ENCODE measurements at regions not wholly inside any gene's neighbourhood (a gene's known extent, or its start where the extent isn't known, plus 50 kb on each side); places are given as distances from the start of the nearest gene placed in this dataset.

- Histone ChIP-seq H3K18ac (ENCODE audit: extremely low read depth, low read length) (no peak overlapping the region), H2BK12ac (ENCODE audit: low read depth, low read length) (no peak overlapping the region), H3K23ac (ENCODE audit: insufficient read length) (no peak overlapping the region), H3K79me1 (ENCODE audit: low read depth, low read length) (no peaks in the 10 kb centered on the region), H2BK5ac (ENCODE audit: low read depth, low read length) (no peak overlapping the region), H3K23me2 (ENCODE audit: low read depth, low read length) (no peaks in the 10 kb centered on the region), H3K14ac (ENCODE audit: insufficient read length) (no peak overlapping the region), H3K79me2 (ENCODE audit: control insufficient read depth in 1 of 2, insufficient read depth in 2 of 2, low read length in 2 of 2) (no peaks in the 10 kb centered on the region), H2BK120ac (replicated peaks; ENCODE audit: low read depth, low read length) (no peak overlapping the region), H3K4me2 (ENCODE audit: insufficient read depth in 1 of 2, low read depth in 2 of 2, low read length in 2 of 2) (no peak overlapping the region), H2BK20ac (ENCODE audit: low read length) (no peak overlapping the region), H3K9ac (replicated peaks in 1 of 4; ENCODE audit: extremely low read depth in 1 of 4, low read depth in 3 of 4, low read length in 3 of 4) (no peak overlapping the region; a peak in 1 of 7 replicates), H3K56ac (replicated peaks; ENCODE audit: insufficient read length, low read depth, low read length) (no peak overlapping the region), H4K20me1 (replicated peaks in 1 of 2; ENCODE audit: control insufficient read depth in 1 of 2, insufficient read depth in 2 of 2, low read length in 2 of 2) (no peaks in the 10 kb centered on the region), H2AFZ (ENCODE audit: low read length) (no peak overlapping the region), H3K9me3 (ENCODE audit: insufficient read depth in 2 of 2, low read depth in 1 of 2, low read length in 1 of 2) (0 out of 4 replicates have a peak, but pooled peaks cover 0 to 3% of the 10 kb centered on the region in 2 experiments), H4K91ac (replicated peaks; ENCODE audit: insufficient read length, low read length) (no peak overlapping the region), H4K5ac (ENCODE audit: insufficient read length, low read depth, low read length) (no peak overlapping the region), H3K27me3 (replicated peaks in 1 of 4; ENCODE audit: control insufficient read depth in 3 of 4, extremely low read depth in 1 of 4, insufficient read depth in 3 of 4, low read length in 3 of 4) (no peaks in the 10 kb centered on the region), H3K4me1 (replicated peaks in 1 of 4; ENCODE audit: control insufficient read depth in 3 of 4, insufficient read depth in 4 of 4, low read length in 3 of 4) (no peaks in the 10 kb centered on the region), H3K4ac (replicated peaks; ENCODE audit: insufficient read length, low read depth, low read length) (no peak overlapping the region), H4K8ac (ENCODE audit: extremely low read depth, insufficient read depth, low read length) (no peak overlapping the region), H3K36me3 (ENCODE audit: control insufficient read depth in 2 of 4, insufficient read depth in 4 of 4, low read length in 3 of 4) (no peaks in the 10 kb centered on the region), H3K27ac (ENCODE audit: low read depth, low read length) (no peak overlapping the region), H2AK5ac (ENCODE audit: low read depth, low read length) (no peak overlapping the region), H2BK15ac (ENCODE audit: low read length) (no peak overlapping the region), H3K4me3 (ENCODE audit: extremely low read depth in 1 of 4, insufficient read depth in 2 of 4, low read depth in 3 of 4, low read length in 4 of 4) (no peak overlapping the region)
- ChIA-PET POLR2A (ENCODE audit: partially characterized antibody) (no interaction called here), CTCF (ENCODE audit: partially characterized antibody) (no interaction called here)
- TF ChIP-seq KDM5A (IDR thresholded peaks at IDR 0.05; ENCODE audit: low read length) (no peak), BCL11A (IDR thresholded peaks at IDR 0.05; ENCODE audit: low read depth in 2 of 2, low read length in 2 of 2) (no peak), ASH2L (IDR thresholded peaks at IDR 0.05; ENCODE audit: low read length) (no peak), ATF3 (IDR thresholded peaks at IDR 0.05; ENCODE audit: insufficient read depth, low read depth, low read length) (no peak), SP1 (IDR thresholded peaks at IDR 0.05; ENCODE audit: low read depth, low read length) (no peak), RNF2 (IDR thresholded peaks at IDR 0.05; ENCODE audit: borderline replicate concordance, low read depth, low read length, missing control alignments, poor library complexity, severe bottlenecking) (no peak), TAF7 (optimal IDR thresholded peaks at IDR 0.05; ENCODE audit: borderline replicate concordance, low read depth, low read length) (no peak), FOSL1 (IDR thresholded peaks at IDR 0.05; ENCODE audit: insufficient read depth, low read depth, low read length) (no peak), GABPA (IDR thresholded peaks at IDR 0.05; ENCODE audit: borderline replicate concordance, insufficient read depth, low read length) (no peak)
- 87% methylated on average over 3 of the region's 3 CpGs; no CpG with 5 or more reads in 1 of the 2 experiments for WGBS, 2 experiments (ENCODE audit: extremely low coverage in 1 of 2, insufficient coverage in 1 of 2, insufficient read length in 1 of 2, insufficient replicate concordance in 2 of 2, low coverage in 1 of 2, low lambda C conversion rate in 2 of 2, missing lambda C conversion rate in 1 of 2)
- no peak for DNase-seq (ENCODE audit: low read depth in 1 of 2, low spot score in 2 of 2)
- FAIRE-seq = no peak
These were observed 149.2 kb upstream of the NCKAP5 start for GRCh38 chr2:133717497-133717896.

All from H1 (cell line).